ENCODE measurements at regions not wholly inside any gene's neighbourhood (a gene's known extent, or its start where the extent isn't known, plus 50 kb on each side); places are given as distances from the start of the nearest gene placed in this dataset.

DNA sequence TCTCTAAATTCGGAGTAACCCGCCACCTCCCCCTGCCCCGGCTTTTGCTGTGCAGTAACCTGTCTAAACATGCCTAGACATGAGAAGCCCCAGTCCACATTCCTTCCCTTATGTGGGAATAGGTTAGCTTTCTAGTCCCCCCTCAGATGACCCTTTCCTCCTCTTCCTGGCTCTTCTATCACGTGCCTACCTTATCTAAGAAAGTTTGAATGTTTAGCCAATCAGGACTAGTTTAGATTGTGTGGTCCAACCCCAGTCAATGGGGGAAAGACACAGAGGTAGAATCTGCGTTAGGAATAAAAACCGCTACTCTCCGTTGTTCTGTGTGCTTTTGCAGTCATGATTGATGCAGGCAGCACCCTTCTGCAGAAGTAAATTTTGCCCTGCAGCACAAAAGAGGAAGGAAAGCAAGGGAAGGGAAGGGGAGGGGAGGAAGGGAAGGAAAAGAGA is 69.0 kb upstream of the CD93 start (continued):
- peak; percentile 83 for TF ChIP-seq USF2 (CRISPR knock-in tag; IDR thresholded peaks at IDR 0.05)
- TF ChIP-seq TCFL5 (CRISPR knock-in tag; conservative IDR thresholded peaks at IDR 0.05) = no peak
- no peak for TF ChIP-seq NCOA4 (IDR thresholded peaks at IDR 0.05; ENCODE audit: partially characterized antibody)
- TF ChIP-seq ERF (CRISPR knock-in tag; IDR thresholded peaks at IDR 0.05) = no peak
- no peak for TF ChIP-seq POLR3G (IDR thresholded peaks at IDR 0.05; ENCODE audit: extremely low read depth, insufficient read length, insufficient replicate concordance)
- TF ChIP-seq SOX6 (IDR thresholded peaks at IDR 0.05) = peak; percentile 19; the same call in 1 of the 2 replicates
- TF ChIP-seq ZNF551 (CRISPR knock-in tag; IDR thresholded peaks at IDR 0.05) = no peak
- TF ChIP-seq SMC3 (conservative IDR thresholded peaks at IDR 0.05; ENCODE audit: insufficient read depth, low read depth, low read length) = no peak
- TF ChIP-seq, protein P1, sequence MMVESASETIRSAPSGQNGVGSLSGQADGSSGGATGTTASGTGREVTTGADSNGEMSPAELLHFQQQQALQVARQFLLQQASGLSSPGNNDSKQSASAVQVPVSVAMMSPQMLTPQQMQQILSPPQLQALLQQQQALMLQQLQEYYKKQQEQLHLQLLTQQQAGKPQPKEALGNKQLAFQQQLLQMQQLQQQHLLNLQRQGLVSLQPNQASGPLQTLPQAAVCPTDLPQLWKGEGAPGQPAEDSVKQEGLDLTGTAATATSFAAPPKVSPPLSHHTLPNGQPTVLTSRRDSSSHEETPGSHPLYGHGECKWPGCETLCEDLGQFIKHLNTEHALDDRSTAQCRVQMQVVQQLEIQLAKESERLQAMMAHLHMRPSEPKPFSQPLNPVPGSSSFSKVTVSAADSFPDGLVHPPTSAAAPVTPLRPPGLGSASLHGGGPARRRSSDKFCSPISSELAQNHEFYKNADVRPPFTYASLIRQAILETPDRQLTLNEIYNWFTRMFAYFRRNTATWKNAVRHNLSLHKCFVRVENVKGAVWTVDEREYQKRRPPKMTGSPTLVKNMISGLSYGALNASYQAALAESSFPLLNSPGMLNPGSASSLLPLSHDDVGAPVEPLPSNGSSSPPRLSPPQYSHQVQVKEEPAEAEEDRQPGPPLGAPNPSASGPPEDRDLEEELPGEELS (CRISPR knock-in tag; IDR thresholded peaks at IDR 0.05; ENCODE audit: borderline replicate concordance) = no peak
- TF ChIP-seq ZSCAN29 (IDR thresholded peaks at IDR 0.05) = no peak
- no peak for TF ChIP-seq SIN3B (IDR thresholded peaks at IDR 0.05; ENCODE audit: low read depth)
- TF ChIP-seq TEAD1 (CRISPR knock-in tag; IDR thresholded peaks at IDR 0.05) = no peak
- TF ChIP-seq, protein P2, sequence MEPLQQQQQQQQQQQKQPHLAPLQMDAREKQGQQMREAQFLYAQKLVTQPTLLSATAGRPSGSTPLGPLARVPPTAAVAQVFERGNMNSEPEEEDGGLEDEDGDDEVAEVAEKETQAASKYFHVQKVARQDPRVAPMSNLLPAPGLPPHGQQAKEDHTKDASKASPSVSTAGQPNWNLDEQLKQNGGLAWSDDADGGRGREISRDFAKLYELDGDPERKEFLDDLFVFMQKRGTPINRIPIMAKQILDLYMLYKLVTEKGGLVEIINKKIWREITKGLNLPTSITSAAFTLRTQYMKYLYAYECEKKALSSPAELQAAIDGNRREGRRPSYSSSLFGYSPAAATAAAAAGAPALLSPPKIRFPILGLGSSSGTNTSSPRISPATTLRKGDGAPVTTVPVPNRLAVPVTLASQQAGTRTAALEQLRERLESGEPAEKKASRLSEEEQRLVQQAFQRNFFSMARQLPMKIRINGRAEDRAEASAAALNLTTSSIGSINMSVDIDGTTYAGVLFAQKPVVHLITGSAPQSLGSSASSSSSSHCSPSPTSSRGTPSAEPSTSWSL (CRISPR knock-in tag; IDR thresholded peaks at IDR 0.05; ENCODE audit: borderline replicate concordance) = no peak
- no peak for TF ChIP-seq NONO (IDR thresholded peaks at IDR 0.05; ENCODE audit: low read depth in 2 of 2, low read length in 1 of 2)
- no peak for TF ChIP-seq NCOR1 (IDR thresholded peaks at IDR 0.05)
- TF ChIP-seq, protein P3, sequence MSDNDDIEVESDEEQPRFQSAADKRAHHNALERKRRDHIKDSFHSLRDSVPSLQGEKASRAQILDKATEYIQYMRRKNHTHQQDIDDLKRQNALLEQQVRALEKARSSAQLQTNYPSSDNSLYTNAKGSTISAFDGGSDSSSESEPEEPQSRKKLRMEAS (CRISPR knock-in tag; IDR thresholded peaks at IDR 0.05) = no peak
- TF ChIP-seq ZNF165 (CRISPR knock-in tag; IDR thresholded peaks at IDR 0.05; ENCODE audit: borderline replicate concordance) = no peak
- TF ChIP-seq MTA1 (IDR thresholded peaks at IDR 0.05; ENCODE audit: borderline replicate concordance) = no peak
- TF ChIP-seq SPI1 (IDR thresholded peaks at IDR 0.05; ENCODE audit: borderline replicate concordance, low read depth, low read length) = 0 out of 2 replicates have a peak, but pooled peaks have one; percentile 19
- no peak for TF ChIP-seq U2AF2 (optimal IDR thresholded peaks at IDR 0.05; ENCODE audit: low read depth, low read length)
- no peak for TF ChIP-seq HMG20B (CRISPR knock-in tag; IDR thresholded peaks at IDR 0.05)
- TF ChIP-seq CHD4 (IDR thresholded peaks at IDR 0.05; ENCODE audit: insufficient read depth, insufficient replicate concordance, low read depth, low read length, poor library complexity, severe bottlenecking) = no peak
- TF ChIP-seq MNT (conservative IDR thresholded peaks at IDR 0.05) = 0 out of 4 replicates have a peak, but pooled peaks of 1 of the 2 experiments have one; percentile 32
- no peak for TF ChIP-seq EP300 (IDR thresholded peaks at IDR 0.05; ENCODE audit: low read length)
- TF ChIP-seq TCF7 (IDR thresholded peaks at IDR 0.05; ENCODE audit: borderline replicate concordance) = no peak
